WTC11 (cell line): ENCODE measurements at regions not wholly inside any gene's neighbourhood (a gene's known extent, or its start where the extent isn't known, plus 50 kb on each side); places are given as distances from the start of the nearest gene placed in this dataset.

Source experiments
- ATF3 ChIP-seq: sonication (generic); formaldehyde crosslinking; conservative IDR thresholded peaks from 2 replicates; pipeline ENCODE4 v1.8.1; 2022; ENCODE audit warnings: mild to moderate bottlenecking, missing genetic modification reagents
- CTCF ChIP-seq: fragments of 200-600 bp; IDR thresholded peaks from 2 replicates; pipeline ENCODE4 v1.8.0; 2022; ENCODE audit warnings: antibody characterized with exemption
- E2F1 ChIP-seq: sonication (generic); formaldehyde crosslinking; IDR thresholded peaks from 2 replicates; pipeline ENCODE4 v1.8.0; 2022; ENCODE audit warnings: mild to moderate bottlenecking, missing genetic modification reagents
- ELF4 ChIP-seq: sonication (generic); formaldehyde crosslinking; IDR thresholded peaks from 2 replicates; pipeline ENCODE4 v1.8.1; 2022; ENCODE audit warnings: low read depth, mild to moderate bottlenecking, moderate library complexity, missing genetic modification reagents
- ESRRA ChIP-seq: sonication (generic); formaldehyde crosslinking; IDR thresholded peaks from 2 replicates; pipeline ENCODE4 v1.8.1; 2022; ENCODE audit warnings: mild to moderate bottlenecking, missing genetic modification reagents, borderline replicate concordance
- HMGXB4 ChIP-seq: sonication (generic); formaldehyde crosslinking; IDR thresholded peaks from 2 replicates; pipeline ENCODE4 v1.8.1; 2023; ENCODE audit warnings: mild to moderate bottlenecking, moderate library complexity, missing genetic modification reagents
- MAX ChIP-seq: sonication (generic); formaldehyde crosslinking; IDR thresholded peaks from 2 replicates; pipeline ENCODE4 v1.8.0; 2022; ENCODE audit warnings: mild to moderate bottlenecking, missing genetic modification reagents
- MLX ChIP-seq: sonication (generic); formaldehyde crosslinking; IDR thresholded peaks from 2 replicates; pipeline ENCODE4 v1.8.1; 2023; ENCODE audit warnings: mild to moderate bottlenecking, missing genetic modification reagents, moderate library complexity
- NR2C2 ChIP-seq: sonication (generic); formaldehyde crosslinking; IDR thresholded peaks from 2 replicates; pipeline ENCODE4 v1.8.0; 2022; ENCODE audit warnings: mild to moderate bottlenecking, missing genetic modification reagents
- SP1 ChIP-seq: sonication (generic); formaldehyde crosslinking; conservative IDR thresholded peaks from 2 replicates; pipeline ENCODE4 v1.8.1; 2022; ENCODE audit warnings: missing genetic modification reagents
- TCF7 ChIP-seq: sonication (generic); formaldehyde crosslinking; IDR thresholded peaks from 2 replicates; pipeline ENCODE4 v1.8.0; 2022; ENCODE audit warnings: mild to moderate bottlenecking, low read depth, missing genetic modification reagents, moderate library complexity
- ZNF423 ChIP-seq: fragments of 250-450 bp; sonication (Bioruptor Pico); IDR thresholded peaks from 2 replicates; pipeline ENCODE4 v2.1.2; 2022; ENCODE audit warnings: mild to moderate bottlenecking, moderate library complexity

- no peak for TF ChIP-seq ATF3 (CRISPR knock-in tag)
- TF ChIP-seq CTCF, result no peak
- TF ChIP-seq SP1 (CRISPR knock-in tag), result no peak
- TF ChIP-seq TCF7, result no peak
- no peak for TF ChIP-seq HMGXB4 (CRISPR knock-in tag)
- TF ChIP-seq MLX (CRISPR knock-in tag), result no peak
- no peak for TF ChIP-seq MAX (CRISPR knock-in tag)
- no peak for TF ChIP-seq ELF4 (CRISPR knock-in tag)
- no peak for TF ChIP-seq NR2C2 (CRISPR knock-in tag)
- no peak for TF ChIP-seq E2F1 (CRISPR knock-in tag)
- TF ChIP-seq ZNF423 (CRISPR knock-in tag), result no peak
- TF ChIP-seq ESRRA (CRISPR knock-in tag), result no peak
These were observed 1315.1 kb downstream of the SUCLG1 start for GRCh38 chr2:83143946-83144345.
